Pancreas (tissue), 10 donors: ENCODE measurements at regions not wholly inside any gene's neighbourhood (a gene's known extent, or its start where the extent isn't known, plus 50 kb on each side); places are given as distances from the start of the nearest gene placed in this dataset.

Source experiments
- ATAC-seq, 4 donors: fragments of 200-7000 bp; cut with Tn5 transposase; one replicate each; pipeline versions ENCODE4 v1.8.0 to v1.9.1; 2020; ENCODE audit warnings: mild to moderate bottlenecking in 4 of 4, moderate library complexity in 4 of 4
- DNase-seq, 6 donors: peaks; one replicate each; pipeline ENCODE4 v3.0.0-alpha.2; 2020
- FAIRE-seq: peaks from 2 replicates; lab custom pipeline; 2012; peaks lifted over from hg19 to GRCh38; lab: Jason Lieb, UNC
- H3K27ac ChIP-seq, 4 donors: fragments of 200-600 bp; sonication (generic); 1 replicate in 3 of 4; 2 replicates in 1 of 4; pipeline versions ENCODE4 v1.5.0 to v1.8.0; 2020
- H3K27me3 ChIP-seq, 4 donors: fragments of 200-600 bp; one replicate each; pipeline ENCODE4 v1.8.0; 2021
- H3K36me3 ChIP-seq, 3 donors: fragments of 200-600 bp; sonication (generic) in 1 of 3; one replicate each; pipeline versions ENCODE4 v1.5.0 to v1.8.0; 2020 to 2021
- H3K4me1 ChIP-seq, 3 donors: fragments of 200-600 bp; one replicate each; pipeline ENCODE4 v1.8.0; 2021
- H3K4me3 ChIP-seq, 4 donors: fragments of 200-600 bp; sonication (generic) in 2 of 4; one replicate each; pipeline versions ENCODE4 v1.5.0 to v1.8.0; 2020 to 2021
- H3K9me3 ChIP-seq, 4 donors: fragments of 200-600 bp; one replicate each; pipeline ENCODE4 v1.8.0; 2021
- WGBS, 2 donors: extraction: QIAGEN DNeasy Blood & Tissue Kit; methylation state at CpG; one replicate each; pipeline ENCODE4 v1.1.7; 2013; 5-methylcytosine and 5-hydroxymethylcytosine counted together
- intact Hi-C, 3 donors: fragments of 100-400 bp; cut with DNase I; formaldehyde crosslinking; loops; one replicate each; pipeline versions ENCODE4 v1.11.1 to v1.14.2; 2022
- TF ChIP-seq, protein P1 (sequence below), 4 donors: fragments of 200-600 bp; sonication (generic) in 3 of 4; IDR thresholded peaks; one replicate each; pipeline versions ENCODE4 v1.5.0 to v1.8.0; 2021; ENCODE audit warnings: antibody characterized with exemption in 4 of 4
- donor health status: healthy with polysubstance abuse.
- donor health status: DM: no; HTN: no; CAD: no; lungs with moderate emphysema.
- donor health status: DM: no; HTN: no; CAD: no.
- donor health status: control.
- donor health status: control.
- donor health status: Bipolar disorder and iron deficiency.
- donor health status: DM: yes; HTN: yes; CAD: no.
- donor health status: DM: no; HTN: no; CAD: no.
- donor health status: DM: no; HTN: no; CAD: no.
- donor health status: DM: yes; HTN: yes; CAD: no.

DNA sequence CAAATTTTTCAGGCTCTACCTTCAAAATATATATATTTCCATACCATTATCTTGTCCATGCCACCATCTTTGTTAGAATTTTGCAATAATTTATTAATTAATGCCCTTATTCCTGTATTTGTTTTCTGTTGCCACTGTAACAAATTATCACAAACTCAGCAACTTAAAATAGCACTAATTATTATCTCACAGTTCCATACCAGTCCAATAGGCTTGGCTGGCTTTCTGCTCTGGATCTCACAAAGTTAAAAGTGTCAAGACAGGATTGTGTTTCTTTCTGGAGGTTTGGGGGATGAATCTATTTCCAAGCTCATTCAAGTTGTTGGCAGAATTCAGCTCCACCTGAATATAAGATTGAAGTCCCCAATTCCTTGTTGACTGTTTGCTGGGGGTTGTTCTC lies 58.6 kb upstream of the SLC38A4 start:
- Histone ChIP-seq H3K36me3 (no peaks in the 10 kb centered on the region), H3K4me3 (no peak overlapping the region), H3K9me3 (no peaks in the 10 kb centered on the region), H3K27ac (no peak overlapping the region), H3K27me3 (no peaks in the 10 kb centered on the region), H3K4me1 (no peaks in the 10 kb centered on the region)
- intact Hi-C loops, result no loop called here
- no peak for ATAC-seq
- DNase-seq, result no peak
- no peak for FAIRE-seq
- TF ChIP-seq, protein P1, sequence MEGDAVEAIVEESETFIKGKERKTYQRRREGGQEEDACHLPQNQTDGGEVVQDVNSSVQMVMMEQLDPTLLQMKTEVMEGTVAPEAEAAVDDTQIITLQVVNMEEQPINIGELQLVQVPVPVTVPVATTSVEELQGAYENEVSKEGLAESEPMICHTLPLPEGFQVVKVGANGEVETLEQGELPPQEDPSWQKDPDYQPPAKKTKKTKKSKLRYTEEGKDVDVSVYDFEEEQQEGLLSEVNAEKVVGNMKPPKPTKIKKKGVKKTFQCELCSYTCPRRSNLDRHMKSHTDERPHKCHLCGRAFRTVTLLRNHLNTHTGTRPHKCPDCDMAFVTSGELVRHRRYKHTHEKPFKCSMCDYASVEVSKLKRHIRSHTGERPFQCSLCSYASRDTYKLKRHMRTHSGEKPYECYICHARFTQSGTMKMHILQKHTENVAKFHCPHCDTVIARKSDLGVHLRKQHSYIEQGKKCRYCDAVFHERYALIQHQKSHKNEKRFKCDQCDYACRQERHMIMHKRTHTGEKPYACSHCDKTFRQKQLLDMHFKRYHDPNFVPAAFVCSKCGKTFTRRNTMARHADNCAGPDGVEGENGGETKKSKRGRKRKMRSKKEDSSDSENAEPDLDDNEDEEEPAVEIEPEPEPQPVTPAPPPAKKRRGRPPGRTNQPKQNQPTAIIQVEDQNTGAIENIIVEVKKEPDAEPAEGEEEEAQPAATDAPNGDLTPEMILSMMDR (IDR thresholded peaks at IDR 0.05), result no peak

DNA sequence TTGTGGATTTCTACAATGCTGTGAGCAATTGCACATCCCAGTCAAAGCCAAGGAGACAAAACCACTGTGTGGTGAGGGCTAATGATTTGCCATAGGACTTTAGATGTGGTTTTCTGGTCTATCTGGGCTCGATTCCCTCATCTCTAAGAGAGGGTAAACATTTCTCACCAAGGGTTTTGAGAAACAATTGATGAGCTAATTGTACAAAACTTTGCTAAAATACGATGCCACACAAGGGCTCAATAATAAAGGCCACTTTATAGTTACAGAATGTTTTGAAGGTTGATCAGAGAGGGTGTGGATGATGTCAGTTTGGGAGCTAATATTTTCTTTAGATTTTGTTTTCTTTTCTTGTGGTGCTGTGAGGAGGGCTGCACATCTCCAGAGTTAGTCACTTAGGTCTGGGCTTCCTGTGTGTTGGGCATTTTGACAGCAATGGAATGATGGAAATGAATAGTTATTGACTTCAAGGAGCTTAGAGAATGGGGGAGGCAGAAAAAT lies 60.8 kb upstream of the SLC38A4 start:
- H3K27ac ChIP-seq, result no peak overlapping the region
- DNase-seq (no peak), FAIRE-seq (no peak), ATAC-seq (no peak)
- TF ChIP-seq, protein P1 (IDR thresholded peaks at IDR 0.05), result no peak
- no peaks in the 10 kb centered on the region for H3K9me3 ChIP-seq
- H3K4me1 ChIP-seq, result no peaks in the 10 kb centered on the region
- H3K4me3 ChIP-seq, result no peak overlapping the region
- no peaks in the 10 kb centered on the region for H3K27me3 ChIP-seq
- H3K36me3 ChIP-seq, result no peaks in the 10 kb centered on the region
- intact Hi-C loops, result no loop called here
- WGBS, 2 donors, result 72 to 76% methylated on average over 2 of the region's 2 CpGs

DNA sequence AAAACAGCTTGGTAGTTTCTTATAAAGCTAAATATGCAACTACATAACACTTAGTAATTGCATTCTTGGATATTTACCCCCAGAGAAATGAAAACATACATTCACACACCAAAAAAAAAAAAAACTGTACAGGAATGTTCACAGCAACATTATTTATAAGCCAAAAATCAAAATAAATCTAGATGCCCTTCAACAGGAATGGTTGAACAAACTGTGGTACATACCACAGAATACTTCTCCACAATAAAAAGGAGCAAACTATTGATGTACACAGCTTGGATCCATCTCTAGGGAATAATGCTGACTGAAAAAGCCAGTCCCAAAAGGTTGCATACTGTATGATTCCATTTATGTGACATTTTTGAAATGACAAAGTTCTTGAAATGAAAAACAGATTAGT lies 62.1 kb upstream of the SLC38A4 start:
- Histone ChIP-seq H3K27ac (no peak overlapping the region), H3K4me3 (no peak overlapping the region), H3K4me1 (no peaks in the 10 kb centered on the region), H3K36me3 (no peaks in the 10 kb centered on the region), H3K27me3 (no peaks in the 10 kb centered on the region), H3K9me3 (no peaks in the 10 kb centered on the region)
- no peak for ATAC-seq
- intact Hi-C loops, result no loop called here
- no peak for FAIRE-seq
- no peak for DNase-seq
- TF ChIP-seq, protein P1 (IDR thresholded peaks at IDR 0.05), result no peak

DNA sequence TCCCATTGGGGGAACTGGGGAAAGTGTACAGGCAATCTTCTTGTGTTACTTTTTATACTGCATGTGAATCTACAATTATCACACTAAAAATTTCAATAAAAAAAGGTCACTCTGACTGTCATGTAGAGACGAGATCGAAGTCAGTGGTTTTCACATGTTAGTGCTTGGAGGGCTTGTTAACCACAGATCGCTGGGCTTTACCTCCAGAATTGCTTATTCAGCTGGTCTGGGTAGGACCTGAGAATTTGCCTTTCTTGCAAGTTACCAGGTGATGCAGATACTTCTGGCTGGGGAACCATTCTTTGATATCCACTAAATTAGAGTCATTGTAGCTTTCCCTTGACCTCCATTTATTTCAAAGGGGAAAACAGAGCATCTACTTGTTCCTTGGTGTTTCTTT lies 62.8 kb upstream of the SLC38A4 start:
- Histone ChIP-seq H3K27me3 (no peaks in the 10 kb centered on the region), H3K27ac (no peak overlapping the region), H3K4me3 (no peak overlapping the region), H3K4me1 (no peaks in the 10 kb centered on the region), H3K9me3 (no peaks in the 10 kb centered on the region), H3K36me3 (no peaks in the 10 kb centered on the region)
- intact Hi-C loops, result no loop called here
- TF ChIP-seq, protein P1 (IDR thresholded peaks at IDR 0.05), result no peak
- DNase-seq (no peak), FAIRE-seq (no peak), ATAC-seq (no peak)
- WGBS, 2 donors, result 83 to 90% methylated on average over 3 of the region's 3 CpGs

DNA sequence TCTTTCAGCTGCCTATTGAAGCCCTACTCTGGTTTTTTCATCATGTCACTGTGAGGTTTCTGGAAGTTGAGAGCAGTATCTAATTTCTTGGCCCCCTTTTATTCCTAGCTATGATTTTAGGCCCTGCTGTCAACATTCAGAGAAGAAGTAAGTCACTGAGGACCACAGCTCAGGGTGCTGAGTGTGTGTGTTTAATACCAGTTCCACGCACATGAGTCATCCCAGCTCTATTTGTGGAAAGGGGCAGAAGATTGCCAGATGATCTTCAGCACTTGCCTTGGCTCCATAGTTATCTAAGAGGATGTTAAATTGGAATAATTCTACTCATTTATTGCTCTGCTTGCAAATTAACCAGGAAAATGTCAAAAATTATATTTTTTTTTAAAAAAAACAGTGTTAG lies 65.5 kb upstream of the SLC38A4 start:
- TF ChIP-seq, protein P1 (IDR thresholded peaks at IDR 0.05), result no peak
- DNase-seq (no peak), ATAC-seq (no peak), FAIRE-seq (no peak)
- Histone ChIP-seq H3K36me3 (no peaks in the 10 kb centered on the region), H3K9me3 (no peaks in the 10 kb centered on the region), H3K27me3 (no peaks in the 10 kb centered on the region), H3K4me1 (no peaks in the 10 kb centered on the region), H3K4me3 (no peak overlapping the region), H3K27ac (no peak overlapping the region)
- WGBS, 2 donors, result 90 to 94% methylated on average over 1 of the region's 1 CpG
- intact Hi-C loops, result no loop called here
